A673 (cell line): ENCODE measurements at regions not wholly inside any gene's neighbourhood (a gene's known extent, or its start where the extent isn't known, plus 50 kb on each side); places are given as distances from the start of the nearest gene placed in this dataset.

Experiments
- CTCF ChIP-seq: fragments of 300-800, 200-600 bp; sonication (generic); conservative IDR thresholded peaks from 2 replicates; pipeline ENCODE4 v1.5.1; 2017; ENCODE audit warnings: low read depth, mild to moderate bottlenecking, antibody characterized with exemption, low read length, moderate library complexity, mixed read lengths
- EZH2 ChIP-seq: fragments of 200-600 bp; sonication (generic); IDR thresholded peaks from 2 replicates; pipeline ENCODE4 v1.6.1; 2017; ENCODE audit warnings: borderline replicate concordance, low read depth, mild to moderate bottlenecking, mixed read lengths, antibody characterized with exemption, low read length; ENCODE audit not compliant: poor library complexity, severe bottlenecking

- TF ChIP-seq EZH2, result no peak
- TF ChIP-seq CTCF, result no peak
Measured at GRCh38 chr3:159798951-159799350, 189.7 kb upstream of the IL12A start.
